ENCODE measurements at regions not wholly inside any gene's neighbourhood (a gene's known extent, or its start where the extent isn't known, plus 50 kb on each side); places are given as distances from the start of the nearest gene placed in this dataset.

GRCh38 chr11:15547685-15548084 is 433.0 kb downstream of the INSC start:
- Histone ChIP-seq H3K4ac (ENCODE audit: low read length) (no peak overlapping the region), H3K27me3 (ENCODE audit: control insufficient read depth in 3 of 3, insufficient read depth in 3 of 3, low read depth in 1 of 3, low read length in 3 of 3) (no peaks in the 10 kb centered on the region), H3K18ac (ENCODE audit: low read length) (no peak overlapping the region), H3K9ac (ENCODE audit: low read depth, low read length, poor library complexity) (no peak overlapping the region), H2AK5ac (ENCODE audit: low read depth, low read length) (no peak overlapping the region), H3K27ac (replicated peaks; ENCODE audit: low read length) (peak overlapping the region; percentile 68), H3K4me1 (ENCODE audit: control insufficient read depth in 2 of 2, insufficient read depth in 1 of 2, low read depth in 1 of 2, low read length in 2 of 2) (peaks cover 0 to 6% of the 10 kb centered on the region in 2 donors), H3K9me3 (replicated peaks in 1 of 2; ENCODE audit: control insufficient read depth in 2 of 2, insufficient read depth in 1 of 2, low read depth in 1 of 2, low read length in 2 of 2) (no peaks in the 10 kb centered on the region), H2AFZ (ENCODE audit: low read length) (no peak overlapping the region), H3K4me2 (ENCODE audit: insufficient read depth, low read length, poor library complexity, severe bottlenecking) (no peak overlapping the region), H4K8ac (ENCODE audit: low read depth, low read length) (no peak overlapping the region), H4K91ac (ENCODE audit: low read depth, low read length, poor library complexity) (no peak overlapping the region), H3K4me3 (ENCODE audit: low read length in 2 of 2) (no peak overlapping the region), H3K36me3 (replicated peaks in 1 of 2; ENCODE audit: control insufficient read depth in 2 of 2, insufficient read depth in 2 of 2, low read length in 2 of 2) (no peaks in the 10 kb centered on the region), H2BK12ac (ENCODE audit: low read length) (no peak overlapping the region), H3K23ac (ENCODE audit: low read depth, low read length, poor library complexity) (no peak overlapping the region), H3K14ac (ENCODE audit: low read length) (no peak overlapping the region), H2BK15ac (ENCODE audit: low read length) (no peak overlapping the region), H2BK5ac (ENCODE audit: low read length) (no peak overlapping the region), H3K79me1 (ENCODE audit: low read depth, low read length) (no peaks in the 10 kb centered on the region), H2BK120ac (ENCODE audit: low read depth, low read length) (no peak overlapping the region)
- peak; percentile 47 for DNase-seq (ENCODE audit: low spot score)
- no CpG with 5 or more reads among the region's 3 CpGs for WGBS, 2 donors (ENCODE audit: extremely low coverage in 2 of 2, insufficient read length in 2 of 2, insufficient replicate concordance in 1 of 2)

DNA sequence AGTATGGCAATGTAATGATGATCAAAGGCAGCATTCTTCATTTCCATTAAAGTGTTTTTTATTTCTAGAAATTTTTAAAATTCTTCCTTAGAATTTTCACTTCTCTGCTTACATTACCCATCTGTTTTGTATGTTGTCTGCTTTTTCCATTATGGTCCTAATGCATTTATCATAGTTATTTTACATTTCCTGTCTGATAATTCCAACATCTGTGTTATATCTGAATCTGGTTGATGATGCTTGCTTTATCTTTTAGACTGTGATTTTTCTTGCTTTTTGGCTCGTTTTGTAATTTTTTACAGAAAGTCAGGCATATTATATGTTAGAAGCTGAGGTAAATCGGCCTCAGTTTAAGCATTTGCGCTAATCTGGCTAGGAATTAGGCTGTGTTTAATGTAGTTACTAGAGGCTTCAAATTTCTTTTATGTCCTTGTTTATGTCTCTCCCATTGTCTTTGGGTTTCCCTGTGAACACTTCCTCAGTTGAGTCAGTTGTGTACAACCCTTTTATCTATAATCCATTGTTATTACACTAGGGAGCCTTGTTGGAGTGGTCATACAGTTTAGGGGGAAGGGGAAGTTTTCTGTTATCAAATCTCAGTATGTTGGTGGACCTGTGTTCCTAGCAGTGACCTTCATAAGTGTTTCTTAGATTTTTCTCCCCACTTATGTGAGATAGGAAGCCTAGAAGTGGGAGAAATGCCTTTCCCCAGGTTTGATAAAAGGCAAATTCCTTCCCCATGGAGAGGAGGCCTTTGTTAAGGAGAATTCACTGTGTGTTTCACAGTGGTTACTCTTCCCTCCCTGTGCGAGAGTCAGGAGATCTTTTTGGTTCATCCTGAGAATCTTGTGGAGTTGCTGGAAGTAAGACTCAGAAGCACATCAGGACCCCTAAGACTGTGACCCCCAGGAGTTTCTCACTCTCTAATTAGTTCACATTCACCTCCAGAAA is 437.5 kb downstream of the INSC start:
- H3K18ac ChIP-seq (ENCODE audit: low read length), result no peak overlapping the region
- H2AK5ac ChIP-seq (ENCODE audit: low read depth, low read length), result no peak overlapping the region
- no peaks in the 10 kb centered on the region for H3K36me3 ChIP-seq (replicated peaks in 1 of 2; ENCODE audit: control insufficient read depth in 2 of 2, insufficient read depth in 2 of 2, low read length in 2 of 2)
- H3K14ac ChIP-seq (ENCODE audit: low read length), result no peak overlapping the region
- DNase-seq (ENCODE audit: low spot score), result peak; percentile 38
- H2BK5ac ChIP-seq (ENCODE audit: low read length), result no peak overlapping the region
- H2AFZ ChIP-seq (ENCODE audit: low read length), result no peak overlapping the region
- no peak overlapping the region for H3K23ac ChIP-seq (ENCODE audit: low read depth, low read length, poor library complexity)
- no peak overlapping the region for H3K9ac ChIP-seq (ENCODE audit: low read depth, low read length, poor library complexity)
- H3K4me2 ChIP-seq (ENCODE audit: insufficient read depth, low read length, poor library complexity, severe bottlenecking), result peak overlapping the region; percentile 32
- no CpG with 5 or more reads among the region's 4 CpGs for WGBS, 2 donors (ENCODE audit: extremely low coverage in 2 of 2, insufficient read length in 2 of 2, insufficient replicate concordance in 1 of 2)
- peak overlapping the region; percentile 80 for H3K27ac ChIP-seq (replicated peaks; ENCODE audit: low read length)
- H3K9me3 ChIP-seq (replicated peaks in 1 of 2; ENCODE audit: control insufficient read depth in 2 of 2, insufficient read depth in 1 of 2, low read depth in 1 of 2, low read length in 2 of 2), result no peaks in the 10 kb centered on the region
- H4K91ac ChIP-seq (ENCODE audit: low read depth, low read length, poor library complexity), result no peak overlapping the region
- H2BK12ac ChIP-seq (ENCODE audit: low read length), result no peak overlapping the region
- H4K8ac ChIP-seq (ENCODE audit: low read depth, low read length), result no peak overlapping the region
- no peaks in the 10 kb centered on the region for H3K79me1 ChIP-seq (ENCODE audit: low read depth, low read length)
- H3K4me3 ChIP-seq (ENCODE audit: low read length in 2 of 2), result peak overlapping the region in 1 of 2 donors; percentile 63
- no peaks in the 10 kb centered on the region for H3K27me3 ChIP-seq (ENCODE audit: control insufficient read depth in 3 of 3, insufficient read depth in 3 of 3, low read depth in 1 of 3, low read length in 3 of 3)
- H2BK15ac ChIP-seq (ENCODE audit: low read length), result no peak overlapping the region
- H3K4ac ChIP-seq (ENCODE audit: low read length), result no peak overlapping the region
- peaks cover 0 to 4% of the 10 kb centered on the region in 2 donors for H3K4me1 ChIP-seq (ENCODE audit: control insufficient read depth in 2 of 2, insufficient read depth in 1 of 2, low read depth in 1 of 2, low read length in 2 of 2)
- H2BK120ac ChIP-seq (ENCODE audit: low read depth, low read length), result no peak overlapping the region

GRCh38 chr11:15555161-15555560 is 440.4 kb downstream of the INSC start:
- no peak overlapping the region for H2BK12ac ChIP-seq (ENCODE audit: low read length)
- no peak overlapping the region for H4K91ac ChIP-seq (ENCODE audit: low read depth, low read length, poor library complexity)
- no peak overlapping the region for H3K4ac ChIP-seq (ENCODE audit: low read length)
- H3K27ac ChIP-seq (replicated peaks; ENCODE audit: low read length), result peak overlapping the region; percentile 60
- peaks cover 0 to 4% of the 10 kb centered on the region in 2 donors for H3K4me1 ChIP-seq (ENCODE audit: control insufficient read depth in 2 of 2, insufficient read depth in 1 of 2, low read depth in 1 of 2, low read length in 2 of 2)
- H2AK5ac ChIP-seq (ENCODE audit: low read depth, low read length), result no peak overlapping the region
- no peak overlapping the region for H2BK120ac ChIP-seq (ENCODE audit: low read depth, low read length)
- no peak overlapping the region for H3K14ac ChIP-seq (ENCODE audit: low read length)
- no peaks in the 10 kb centered on the region for H3K27me3 ChIP-seq (ENCODE audit: control insufficient read depth in 3 of 3, insufficient read depth in 3 of 3, low read depth in 1 of 3, low read length in 3 of 3)
- H3K36me3 ChIP-seq (replicated peaks in 1 of 2; ENCODE audit: control insufficient read depth in 2 of 2, insufficient read depth in 2 of 2, low read length in 2 of 2), result no peaks in the 10 kb centered on the region
- no peak overlapping the region for H2BK15ac ChIP-seq (ENCODE audit: low read length)
- no peaks in the 10 kb centered on the region for H3K79me1 ChIP-seq (ENCODE audit: low read depth, low read length)
- H4K8ac ChIP-seq (ENCODE audit: low read depth, low read length), result no peak overlapping the region
- no peak overlapping the region for H3K4me3 ChIP-seq (ENCODE audit: low read length in 2 of 2)
- H3K23ac ChIP-seq (ENCODE audit: low read depth, low read length, poor library complexity), result no peak overlapping the region
- H3K18ac ChIP-seq (ENCODE audit: low read length), result no peak overlapping the region
- no peak overlapping the region for H3K9ac ChIP-seq (ENCODE audit: low read depth, low read length, poor library complexity)
- no peak overlapping the region for H2BK5ac ChIP-seq (ENCODE audit: low read length)
- WGBS, 2 donors (ENCODE audit: extremely low coverage in 2 of 2, insufficient read length in 2 of 2, insufficient replicate concordance in 1 of 2), result no CpG with 5 or more reads among the region's 1 CpG
- no peak for DNase-seq (ENCODE audit: low spot score)
- H3K9me3 ChIP-seq (replicated peaks in 1 of 2; ENCODE audit: control insufficient read depth in 2 of 2, insufficient read depth in 1 of 2, low read depth in 1 of 2, low read length in 2 of 2), result no peaks in the 10 kb centered on the region
- no peak overlapping the region for H2AFZ ChIP-seq (ENCODE audit: low read length)
- no peak overlapping the region for H3K4me2 ChIP-seq (ENCODE audit: insufficient read depth, low read length, poor library complexity, severe bottlenecking)

DNA sequence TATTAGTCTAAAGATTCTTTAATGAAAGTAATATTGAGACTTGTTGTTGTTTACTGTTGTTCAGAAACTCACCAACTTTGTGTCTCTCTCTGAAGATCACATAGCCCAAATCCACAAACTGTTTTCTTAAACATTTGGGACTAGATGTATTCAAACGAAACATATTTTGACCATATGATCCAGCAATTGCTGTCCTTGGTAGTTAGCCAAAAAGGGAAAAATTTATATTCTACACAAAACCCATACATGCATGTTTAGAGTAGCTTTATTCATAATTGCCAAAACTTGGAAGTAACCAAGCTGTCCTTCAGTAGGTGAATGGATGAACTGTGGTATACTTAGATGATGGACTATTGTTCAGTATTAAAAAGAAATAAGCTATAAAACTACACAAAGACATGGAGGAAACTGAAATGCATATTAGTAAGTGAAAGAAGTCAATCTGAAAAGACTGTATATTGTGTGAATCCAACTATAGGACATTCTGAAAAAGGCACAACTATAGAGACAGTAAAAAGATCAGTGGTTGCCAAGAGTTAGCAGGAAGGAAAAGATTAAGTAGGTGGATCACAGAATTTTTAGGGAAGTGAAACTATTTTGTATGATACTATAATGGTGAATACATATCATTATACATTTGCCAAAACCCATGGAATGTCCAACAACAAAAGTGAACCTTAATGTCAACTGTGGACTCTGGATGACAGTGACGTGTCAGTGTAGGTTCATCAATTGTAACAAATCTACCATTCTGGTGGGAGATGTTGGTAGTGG is 442.9 kb downstream of the INSC start:
- Histone ChIP-seq H2BK5ac (ENCODE audit: low read length) (no peak overlapping the region), H3K9me3 (replicated peaks in 1 of 2; ENCODE audit: control insufficient read depth in 2 of 2, insufficient read depth in 1 of 2, low read depth in 1 of 2, low read length in 2 of 2) (peaks cover 0 to 6% of the 10 kb centered on the region in 2 donors), H3K23ac (ENCODE audit: low read depth, low read length, poor library complexity) (no peak overlapping the region), H3K4me3 (ENCODE audit: low read length in 2 of 2) (no peak overlapping the region), H2AFZ (ENCODE audit: low read length) (no peak overlapping the region), H3K18ac (ENCODE audit: low read length) (no peak overlapping the region), H3K27ac (replicated peaks; ENCODE audit: low read length) (no peak overlapping the region), H2BK15ac (ENCODE audit: low read length) (no peak overlapping the region), H4K8ac (ENCODE audit: low read depth, low read length) (no peak overlapping the region), H3K4me2 (ENCODE audit: insufficient read depth, low read length, poor library complexity, severe bottlenecking) (no peak overlapping the region), H2AK5ac (ENCODE audit: low read depth, low read length) (no peak overlapping the region), H3K36me3 (replicated peaks in 1 of 2; ENCODE audit: control insufficient read depth in 2 of 2, insufficient read depth in 2 of 2, low read length in 2 of 2) (peaks cover 0 to 8% of the 10 kb centered on the region in 2 donors), H3K4me1 (ENCODE audit: control insufficient read depth in 2 of 2, insufficient read depth in 1 of 2, low read depth in 1 of 2, low read length in 2 of 2) (peaks cover 0 to 5% of the 10 kb centered on the region in 2 donors), H3K14ac (ENCODE audit: low read length) (no peak overlapping the region), H3K4ac (ENCODE audit: low read length) (no peak overlapping the region), H3K27me3 (ENCODE audit: control insufficient read depth in 3 of 3, insufficient read depth in 3 of 3, low read depth in 1 of 3, low read length in 3 of 3) (no peaks in the 10 kb centered on the region), H4K91ac (ENCODE audit: low read depth, low read length, poor library complexity) (no peak overlapping the region), H3K79me1 (ENCODE audit: low read depth, low read length) (peaks cover 4% of the 10 kb centered on the region), H3K9ac (ENCODE audit: low read depth, low read length, poor library complexity) (no peak overlapping the region), H2BK12ac (ENCODE audit: low read length) (no peak overlapping the region), H2BK120ac (ENCODE audit: low read depth, low read length) (no peak overlapping the region)
- WGBS, 2 donors (ENCODE audit: extremely low coverage in 2 of 2, insufficient read length in 2 of 2, insufficient replicate concordance in 1 of 2), result no CpG with 5 or more reads among the region's 2 CpGs
- no peak for DNase-seq (ENCODE audit: low spot score)

Measured in neuronal stem cell (in vitro differentiated cells).